Stimulated activated CD8-positive, alpha-beta memory T cell treated with anti-CD3 and anti-CD28 coated beads, Interleukin-12 subunit alpha, Interleukin-12 subunit beta, amount 100 ng/mL, for 1 hour (primary cell): ENCODE measurements at regions not wholly inside any gene's neighbourhood (a gene's known extent, or its start where the extent isn't known, plus 50 kb on each side); places are given as distances from the start of the nearest gene placed in this dataset.

Experiments
- DNase-seq: peaks from one replicate; pipeline ENCODE4 v3.0.0-alpha.2; 2020; ENCODE audit warnings: low read depth

GRCh38 chr1:65681096-65681495 lies 111.6 kb upstream of the PDE4B start:
- DNase-seq = no peak

GRCh38 chr1:65687428-65688214 lies 105.1 kb upstream of the PDE4B start:
- peak; percentile 73 for DNase-seq

GRCh38 chr1:65688215-65688566 lies 104.5 kb upstream of the PDE4B start:
- DNase-seq = no peak

GRCh38 chr1:65688848-65689247 lies 103.8 kb upstream of the PDE4B start:
- DNase-seq = no peak

GRCh38 chr1:65691152-65691900 lies 101.4 kb upstream of the PDE4B start:
- no peak for DNase-seq

- no peak for DNase-seq
These were observed 100.7 kb upstream of the PDE4B start for GRCh38 chr1:65691972-65692371.

- DNase-seq = no peak
These were observed 98.6 kb upstream of the PDE4B start for GRCh38 chr1:65694126-65694525.

GRCh38 chr1:65694933-65695332 lies 97.8 kb upstream of the PDE4B start:
- DNase-seq = no peak

- DNase-seq = no peak
These were observed 94.1 kb upstream of the PDE4B start for GRCh38 chr1:65698590-65698989.

GRCh38 chr1:65703853-65704252 lies 88.8 kb upstream of the PDE4B start:
- no peak for DNase-seq

GRCh38 chr1:65704318-65704717 lies 88.4 kb upstream of the PDE4B start:
- DNase-seq = no peak

- DNase-seq = no peak
These were observed 74.8 kb upstream of the PDE4B start for GRCh38 chr1:65717815-65718454.

GRCh38 chr1:65719391-65719790 lies 73.3 kb upstream of the PDE4B start:
- no peak for DNase-seq

- no peak for DNase-seq
These were observed 70.2 kb upstream of the PDE4B start for GRCh38 chr1:65722461-65722860.

GRCh38 chr1:65724151-65724550 lies 68.5 kb upstream of the PDE4B start:
- no peak for DNase-seq

- no peak for DNase-seq
These were observed 67.6 kb upstream of the PDE4B start for GRCh38 chr1:65725064-65725463.

GRCh38 chr1:65728504-65728903 lies 64.2 kb upstream of the PDE4B start:
- no peak for DNase-seq

- no peak for DNase-seq
These were observed 63.4 kb upstream of the PDE4B start for GRCh38 chr1:65729259-65729658.

- no peak for DNase-seq
These were observed 57.7 kb upstream of the PDE4B start for GRCh38 chr1:65734979-65735378.

GRCh38 chr1:65741993-65742392 lies 50.7 kb upstream of the PDE4B start:
- no peak for DNase-seq
